Activated CD8-positive, alpha-beta memory T cell treated with anti-CD3 and anti-CD28 coated beads, Interleukin-2, amount 50 U/mL, for 48 hours (primary cell): ENCODE measurements at regions not wholly inside any gene's neighbourhood (a gene's known extent, or its start where the extent isn't known, plus 50 kb on each side); places are given as distances from the start of the nearest gene placed in this dataset.
"Not testable (repeated sequence)": the region's sequence is repeated elsewhere in the genome, so short reads cannot be mapped to it uniquely, and the experiment has no call there.

Experiments
- DNase-seq: peaks from one replicate; pipeline ENCODE4 v3.0.0-alpha.2; 2020

DNA sequence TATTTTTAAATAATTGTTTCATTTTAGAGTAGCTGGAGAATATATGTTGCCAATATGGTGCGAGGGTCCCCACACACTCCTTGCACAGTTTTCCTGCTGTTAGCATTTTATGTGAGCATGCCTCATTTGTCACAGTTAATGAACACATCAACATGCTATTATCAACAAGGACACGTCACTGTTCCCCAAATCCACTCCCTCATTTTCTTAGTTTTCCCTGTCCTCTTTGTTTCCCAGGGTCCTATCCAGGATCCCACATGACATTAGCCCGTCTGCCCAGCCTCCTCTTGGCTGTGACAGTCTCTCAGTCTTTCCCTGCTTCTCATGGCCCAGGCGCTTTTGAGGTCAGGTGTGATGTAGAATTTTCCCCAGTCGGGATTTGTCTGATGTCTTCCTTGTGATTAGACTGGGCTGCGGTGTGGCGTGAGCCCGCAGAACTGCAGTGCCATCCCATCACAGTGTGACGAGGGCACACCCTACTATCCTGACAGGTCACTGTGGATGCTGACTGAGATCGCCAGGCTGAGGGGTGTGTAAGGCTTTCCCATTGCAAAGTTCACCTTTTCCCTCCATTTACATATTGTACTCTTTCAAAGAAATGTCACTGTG is 450.6 kb upstream of the B3GAT1 start:
- DNase-seq: no peak

GRCh38 chr11:134862105-134862502 is 450.1 kb upstream of the B3GAT1 start:
- DNase-seq: no peak

DNA sequence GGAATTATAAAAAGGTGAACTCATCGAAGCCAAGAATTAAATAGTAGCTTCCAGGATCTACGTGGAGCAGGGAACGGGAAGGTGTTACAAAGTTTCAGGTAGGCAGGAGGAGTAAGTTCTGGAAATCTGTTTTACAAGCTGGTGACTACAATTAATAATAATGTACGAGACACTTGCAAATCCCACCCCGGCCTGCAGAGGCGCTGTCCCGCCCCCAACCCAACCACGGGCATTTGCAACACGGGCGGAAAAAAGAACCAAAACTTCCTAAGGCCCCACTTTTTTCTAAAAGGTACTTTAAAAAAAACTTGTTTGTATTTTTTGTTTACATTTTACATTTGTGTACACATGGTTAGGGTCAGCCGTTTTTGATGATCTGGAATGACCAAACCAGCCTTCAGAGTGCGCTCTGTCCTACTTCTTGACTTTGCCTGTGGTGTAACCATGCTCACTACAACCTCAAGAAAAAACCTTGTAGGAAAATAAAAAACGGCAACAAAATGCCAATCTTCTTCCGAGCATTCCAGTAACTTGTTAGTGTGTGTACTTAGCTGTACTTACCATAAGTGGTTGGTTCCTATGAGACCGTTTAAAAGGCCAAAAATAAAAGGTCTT is 449.6 kb upstream of the B3GAT1 start:
- no peak for DNase-seq

GRCh38 chr11:134858783-134859480 is 446.9 kb upstream of the B3GAT1 start:
- DNase-seq: no peak

- DNase-seq: no peak
Measured at GRCh38 chr11:134857035-134857434, 445.0 kb upstream of the B3GAT1 start.

DNA sequence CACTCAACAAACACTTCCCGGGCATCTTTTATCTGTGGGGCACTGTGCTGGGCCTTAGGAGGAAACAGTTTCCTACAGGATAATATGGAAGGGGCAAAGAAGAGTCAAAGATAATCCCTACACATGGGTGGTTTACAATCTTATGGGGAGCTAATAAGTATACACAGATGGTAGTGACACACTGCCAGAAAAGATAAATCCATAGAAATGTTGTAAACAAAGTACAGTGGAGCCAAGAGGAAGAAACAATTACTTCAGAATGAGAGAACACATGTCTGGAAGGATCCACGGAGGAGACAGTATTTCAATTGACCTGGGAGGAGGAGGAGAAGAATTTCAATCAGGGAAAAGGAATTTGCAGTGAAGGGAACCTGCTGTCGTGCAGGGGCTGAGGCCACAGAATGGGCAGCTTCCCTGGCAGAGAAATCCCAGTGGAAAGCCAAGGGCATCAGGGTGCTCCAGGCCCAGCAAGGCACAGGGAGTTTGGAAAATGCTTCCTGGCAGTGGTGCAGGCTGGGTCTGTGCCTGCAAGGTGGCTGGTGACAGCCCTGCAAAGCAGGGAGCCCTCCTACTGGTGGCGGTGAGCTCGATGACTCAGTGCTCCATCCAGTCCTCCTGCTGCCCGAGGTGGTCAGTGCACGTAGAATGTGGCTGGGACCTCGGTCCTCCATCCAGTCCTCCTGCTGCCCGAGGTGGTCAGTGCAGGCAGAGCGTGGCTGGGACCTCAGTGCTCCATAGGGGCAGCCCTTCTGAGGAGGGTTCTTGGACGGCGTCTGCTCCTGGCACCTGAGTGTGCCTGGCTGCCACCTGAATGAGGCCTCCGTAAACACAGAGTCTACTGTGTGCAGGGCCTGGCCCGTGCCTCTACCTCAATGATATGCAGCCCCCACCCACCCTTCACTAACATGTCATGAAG is 444.3 kb upstream of the B3GAT1 start:
- no peak for DNase-seq

DNA sequence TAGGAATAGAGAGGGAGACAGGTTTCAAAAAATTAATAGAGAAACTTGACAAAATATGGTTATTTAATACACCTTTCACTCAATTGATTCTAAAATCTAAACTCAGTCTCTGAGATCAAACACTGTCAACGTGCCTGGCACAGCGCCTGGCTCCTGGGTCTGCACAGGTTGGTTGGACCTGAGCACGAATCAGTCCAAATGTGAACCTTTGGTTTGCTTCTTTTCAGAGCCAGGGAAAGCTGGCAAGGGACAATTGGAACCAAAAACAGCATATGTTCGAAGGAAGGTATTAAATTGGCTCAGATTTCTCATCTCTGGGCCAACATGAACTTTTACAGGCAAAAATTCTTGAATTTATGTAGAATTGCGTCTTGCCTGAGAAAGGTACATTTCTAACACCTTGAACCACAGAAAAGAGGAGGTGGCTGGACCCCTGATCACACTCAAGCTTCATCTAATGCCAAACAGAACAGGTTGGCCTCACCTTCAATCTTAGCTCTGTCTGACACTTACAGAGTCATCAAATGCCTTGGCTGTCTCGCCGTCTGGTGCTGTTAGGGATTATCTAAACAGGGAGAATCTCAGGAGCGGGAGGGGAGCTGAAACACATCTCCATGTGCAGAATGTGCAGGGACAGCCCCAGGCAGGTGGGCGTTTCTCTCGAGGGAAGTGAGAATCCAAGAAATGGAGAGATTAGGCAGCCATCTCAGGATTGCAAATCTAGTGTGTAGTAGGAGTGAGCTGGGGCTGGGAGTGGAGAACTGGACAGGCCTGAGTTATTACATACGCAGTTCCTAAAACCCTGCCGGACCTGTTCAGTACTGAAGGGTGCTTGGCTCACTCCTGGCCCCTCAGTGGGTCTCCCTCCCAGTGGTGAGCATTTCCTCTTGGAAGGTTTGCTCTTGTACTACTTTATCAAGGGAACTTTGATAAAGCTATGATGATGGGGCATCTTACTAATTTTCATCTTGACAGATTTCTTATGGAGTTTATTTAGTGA is 442.2 kb upstream of the B3GAT1 start:
- DNase-seq: no peak

GRCh38 chr11:134851503-134852224 is 439.6 kb upstream of the B3GAT1 start:
- not testable (repeated sequence) for DNase-seq

DNA sequence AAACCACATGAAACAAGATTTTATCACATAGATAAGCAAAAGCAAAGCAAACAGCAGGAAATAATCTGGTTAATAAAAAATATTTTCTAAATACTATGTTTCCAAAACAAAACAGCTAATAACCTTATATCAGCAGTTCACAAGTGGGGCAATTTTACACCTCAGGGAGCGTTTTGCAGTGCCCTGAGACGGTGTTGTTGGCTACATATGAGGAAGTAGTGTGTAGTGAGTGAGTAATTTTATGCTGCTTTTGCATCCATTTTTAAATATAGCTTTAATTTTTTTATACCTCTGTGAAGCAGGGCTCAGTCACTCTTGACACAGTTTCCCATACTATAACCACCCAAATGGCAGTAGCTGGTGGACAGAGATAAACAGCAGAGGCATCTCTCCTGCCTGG is 438.5 kb upstream of the B3GAT1 start:
- no peak for DNase-seq

- DNase-seq: no peak
Measured at GRCh38 chr11:134849833-134850232, 437.8 kb upstream of the B3GAT1 start.

- no peak for DNase-seq
Measured at GRCh38 chr11:134847083-134847715, 435.2 kb upstream of the B3GAT1 start.

DNA sequence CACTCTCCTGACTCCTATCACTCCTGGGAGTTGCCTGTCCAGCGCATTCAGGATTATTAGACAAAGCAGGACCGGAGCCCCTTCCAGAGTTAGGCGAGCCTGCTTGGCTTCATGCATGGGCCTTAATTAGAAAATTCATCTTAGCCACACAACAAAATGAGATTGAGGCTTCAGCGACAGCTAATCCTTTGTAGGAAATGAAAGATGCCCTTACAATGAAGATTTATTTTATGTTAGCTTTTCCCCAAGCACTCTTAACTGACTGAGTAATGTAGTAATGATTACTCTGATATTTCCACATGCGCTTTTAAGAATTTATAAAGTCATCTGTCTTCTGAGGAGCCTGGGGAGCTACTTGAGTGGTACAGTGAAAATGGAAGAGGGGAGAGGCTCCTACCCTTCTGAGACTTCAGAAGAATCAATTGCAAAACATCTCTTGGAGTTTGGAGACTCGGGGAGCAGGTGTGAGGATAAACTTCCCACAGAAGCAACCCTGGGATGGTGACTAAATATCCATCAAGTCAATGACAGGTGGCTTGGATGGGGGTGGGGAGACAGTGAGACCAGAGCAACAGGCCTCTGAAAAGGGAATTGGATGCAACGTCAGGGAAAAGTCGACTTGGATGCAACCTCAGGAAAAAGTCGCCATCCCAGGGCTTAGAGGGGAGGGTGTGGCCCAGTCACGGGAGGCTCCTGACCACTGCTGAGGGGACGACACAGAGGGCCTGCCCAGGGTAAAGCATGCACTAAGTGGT is 434.5 kb upstream of the B3GAT1 start:
- no peak for DNase-seq

- no peak for DNase-seq
Measured at GRCh38 chr11:134845474-134846327, 433.7 kb upstream of the B3GAT1 start.

GRCh38 chr11:134844838-134845237 is 432.8 kb upstream of the B3GAT1 start:
- DNase-seq: no peak

GRCh38 chr11:134843735-134844134 is 431.7 kb upstream of the B3GAT1 start:
- no peak for DNase-seq

- DNase-seq: no peak
Measured at GRCh38 chr11:134843020-134843419, 431.0 kb upstream of the B3GAT1 start.

DNA sequence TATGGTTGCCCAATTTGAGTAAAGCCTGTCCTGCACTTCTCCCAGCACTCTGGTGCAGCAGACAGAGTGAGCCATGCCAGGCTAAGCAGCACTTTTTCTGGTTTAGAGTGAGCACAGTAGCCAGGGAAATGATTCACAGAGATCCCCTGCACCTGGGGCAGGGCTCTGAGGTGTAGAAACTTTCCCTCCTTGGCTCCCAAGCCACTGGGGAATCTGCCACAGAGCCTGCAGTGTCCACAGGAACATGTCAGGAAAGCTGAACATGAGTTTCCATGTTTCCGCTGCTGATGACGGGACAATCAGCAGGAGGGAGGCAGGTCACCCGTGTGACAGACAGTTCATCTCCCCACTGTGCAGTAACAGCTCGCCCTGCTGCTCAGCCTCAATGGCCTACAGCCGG is 429.9 kb upstream of the B3GAT1 start:
- DNase-seq: no peak

DNA sequence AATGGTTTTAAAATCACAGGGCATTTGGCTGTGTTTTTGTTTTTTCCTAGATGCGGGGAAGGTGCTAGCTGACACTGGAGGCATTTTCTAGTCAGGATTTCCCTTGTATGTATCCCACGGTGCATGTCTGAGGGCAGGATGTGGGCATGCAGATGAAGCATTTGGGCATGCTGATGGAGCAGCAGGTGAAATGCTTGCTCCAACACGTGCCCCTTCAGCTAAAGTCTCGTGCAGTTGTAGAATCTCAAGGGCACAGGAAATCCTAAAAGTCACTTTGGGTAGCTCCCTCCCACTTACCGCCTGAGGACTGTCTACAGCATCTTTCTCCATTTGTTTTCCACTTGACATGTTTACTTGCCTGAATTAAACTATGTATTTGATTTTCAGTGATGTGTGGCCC is 429.4 kb upstream of the B3GAT1 start:
- no peak for DNase-seq

DNA sequence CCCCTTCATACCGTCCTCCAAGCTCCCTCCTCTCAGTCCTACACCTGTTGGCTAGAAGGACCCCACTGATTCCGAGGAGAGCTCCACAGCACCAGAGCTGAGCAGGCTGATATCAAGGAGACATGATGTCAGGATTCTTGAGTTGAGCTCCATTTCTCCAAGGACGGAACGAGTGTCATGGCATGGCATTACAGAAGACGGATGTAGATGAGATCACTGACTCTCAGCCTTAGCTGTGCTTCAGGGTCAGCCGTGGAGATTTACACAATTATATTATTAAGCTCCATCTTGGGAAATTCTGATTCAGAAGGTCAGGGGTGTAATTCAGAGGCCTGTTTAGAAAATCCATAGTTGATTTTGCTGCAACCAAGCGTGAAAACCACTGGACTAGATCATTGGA is 428.9 kb upstream of the B3GAT1 start:
- DNase-seq: no peak
